HCT116 (cell line): ENCODE measurements at regions not wholly inside any gene's neighbourhood (a gene's known extent, or its start where the extent isn't known, plus 50 kb on each side); places are given as distances from the start of the nearest gene placed in this dataset.

Experiments used
- ATAC-seq: fragments of 200-7000 bp; cut with Tn5 transposase; 2 replicates; pipeline ENCODE4 v1.9.1; 2020; ENCODE audit warnings: mild to moderate bottlenecking, moderate library complexity
- BruUV-seq: library from RNA; stranded (reverse); fragments of 400-500 nt; replicated peaks from 2 replicates; lab custom pipeline; 2021; lab: Mats Ljungman, UMichigan
- CTCF ChIA-PET: fragments of 300-600 bp; sonication (Branson Sonifier 250); formaldehyde crosslinking; loops from one replicate; lab custom pipeline; 2021; ENCODE audit warnings: antibody characterized with exemption; lab: Charles Lee
- POLR2A ChIA-PET: fragments of 300-600, 350-600 bp; sonication (Branson Sonifier 250); formaldehyde crosslinking; loops from one replicate; lab custom pipeline; 2021; ENCODE audit warnings: antibody characterized with exemption; lab: Charles Lee
- RAD21 ChIA-PET, 2 experiments: fragments of 300-600 bp; sonication (Branson Sonifier 250); formaldehyde crosslinking; loops; one replicate each; lab custom pipeline; 2023; ENCODE audit warnings: low total read pairs in 2 of 2; ENCODE audit not compliant: uncharacterized antibody in 2 of 2, unreplicated experiment in 2 of 2, low non-redundant PET in 1 of 2; lab: Charles Lee
- DNase-seq: peaks from one replicate; pipeline ENCODE4 v3.0.0-alpha.2; 2010; ENCODE audit warnings: low read depth, low spot score
- H2AFZ ChIP-seq: fragments of 200-600 bp; shearing (Covaris generic), sonication (generic); 2 replicates; pipeline ENCODE4 v1.6.1; 2017; ENCODE audit warnings: low read depth, mixed run types, mixed read lengths, antibody characterized with exemption, low read length; ENCODE audit not compliant: poor library complexity, severe bottlenecking
- H3K27ac ChIP-seq: 2 replicates; pipeline ENCODE4 v1.5.1; 2012; ENCODE audit warnings: low read depth, low read length
- H3K27me3 ChIP-seq: fragments of 200-600 bp; sonication (generic); 2 replicates; pipeline ENCODE4 v1.6.1; 2016; ENCODE audit warnings: mixed run types, low read length, mixed read lengths; ENCODE audit not compliant: insufficient read depth
- H3K36me3 ChIP-seq, 2 experiments: fragments of 200-500 bp in 1 of 2; fragments of 200-600 bp in 1 of 2; sonication (Bioruptor generic) in 1 of 2; sonication (generic) in 1 of 2; 2 replicates each; pipeline versions ENCODE4 v1.5.1 to v1.6.1; 2014 to 2016; ENCODE audit warnings: low read length in 2 of 2, inconsistent platforms in 1 of 2, mixed read lengths in 1 of 2, mixed run types in 1 of 2; ENCODE audit not compliant: insufficient read depth in 2 of 2, control insufficient read depth in 1 of 2
- H3K4me1 ChIP-seq, 2 experiments: fragments of 200-600 bp in 1 of 2; sonication (generic) in 1 of 2; 2 replicates each; pipeline versions ENCODE4 v1.5.1 to v1.6.1; 2012 to 2017; ENCODE audit warnings: low read length in 2 of 2, inconsistent platforms in 1 of 2, mild to moderate bottlenecking in 1 of 2, mixed read lengths in 1 of 2, mixed run types in 1 of 2, moderate library complexity in 1 of 2; ENCODE audit not compliant: insufficient read depth in 2 of 2, control insufficient read depth in 1 of 2
- H3K4me2 ChIP-seq: fragments of 200-600 bp; sonication (generic); 2 replicates; pipeline ENCODE4 v1.6.1; 2017; ENCODE audit warnings: mixed run types, low read length, mixed read lengths
- H3K4me3 ChIP-seq, 2 experiments: fragments of 200-600 bp in 1 of 2; sonication (generic) in 1 of 2; replicated peaks in 1 of 2; 2 replicates each; pipeline ENCODE4 v1.5.1; 2011 to 2016; ENCODE audit warnings: low read length in 2 of 2, control low read depth in 1 of 2, low read depth in 1 of 2, mild to moderate bottlenecking in 1 of 2, mixed read lengths in 1 of 2, mixed run types in 1 of 2
- H3K79me2 ChIP-seq: fragments of 200-600 bp; sonication (generic); 2 replicates; pipeline ENCODE4 v1.6.1; 2017; ENCODE audit warnings: mild to moderate bottlenecking, mixed run types, low read length, moderate library complexity, mixed read lengths; ENCODE audit not compliant: insufficient read depth
- H3K9ac ChIP-seq: fragments of 200-600 bp; sonication (generic); 2 replicates; pipeline ENCODE4 v1.6.1; 2016; ENCODE audit warnings: low read length, mixed read lengths
- H3K9me2 ChIP-seq: fragments of 200-600 bp; sonication (generic), shearing (Covaris generic); 2 replicates; pipeline ENCODE4 v1.6.1; 2017; ENCODE audit warnings: mixed run types, mild to moderate bottlenecking, moderate library complexity; ENCODE audit not compliant: insufficient read depth
- H3K9me3 ChIP-seq, 2 experiments: fragments of 200-500 bp in 1 of 2; fragments of 200-600 bp in 1 of 2; sonication (Bioruptor generic) in 1 of 2; sonication (generic) in 1 of 2; 2 replicates each; pipeline ENCODE4 v1.6.1; 2014 to 2017; ENCODE audit warnings: low read length in 2 of 2, mixed read lengths in 2 of 2, inconsistent platforms in 1 of 2, low read depth in 1 of 2, mild to moderate bottlenecking in 1 of 2, mixed run types in 1 of 2, moderate library complexity in 1 of 2; ENCODE audit not compliant: control insufficient read depth in 1 of 2, insufficient read depth in 1 of 2
- H4K20me1 ChIP-seq: fragments of 200-600 bp; sonication (generic), shearing (Covaris generic); 2 replicates; pipeline ENCODE4 v1.6.1; 2017; ENCODE audit warnings: mixed run types, mild to moderate bottlenecking, moderate library complexity; ENCODE audit not compliant: insufficient read depth
- CBX3 ChIP-seq: IDR thresholded peaks from 2 replicates; pipeline ENCODE4 v1.6.1; 2012; ENCODE audit warnings: low read depth
- CEBPB ChIP-seq: IDR thresholded peaks from 2 replicates; pipeline ENCODE4 v1.6.1; 2012; ENCODE audit warnings: low read depth
- CTCF ChIP-seq, 3 experiments: fragments of 200-600 bp in 1 of 3; sonication (generic) in 1 of 3; IDR thresholded peaks in 2 of 3; conservative IDR thresholded peaks in 1 of 3; 2 replicates each; pipeline ENCODE4 v1.5.1; 2012 to 2017; ENCODE audit warnings: low read depth in 2 of 3, low read length in 2 of 3, antibody characterized with exemption in 1 of 3, borderline replicate concordance in 1 of 3, control low read depth in 1 of 3, mild to moderate bottlenecking in 1 of 3, mixed read lengths in 1 of 3, mixed run types in 1 of 3, moderate library complexity in 1 of 3; ENCODE audit not compliant: insufficient read depth in 1 of 3
- ELF1 ChIP-seq: IDR thresholded peaks from 2 replicates; pipeline ENCODE4 v1.6.1; 2012; ENCODE audit warnings: low read depth, borderline replicate concordance
- EZH2phosphoT487 ChIP-seq: fragments of 200-600 bp; IDR thresholded peaks from 2 replicates; pipeline ENCODE4 v1.6.1; 2018; ENCODE audit warnings: antibody characterized with exemption, borderline replicate concordance
- POLR2AphosphoS5 ChIP-seq: IDR thresholded peaks from 2 replicates; pipeline ENCODE4 v1.6.1; 2011; ENCODE audit warnings: mild to moderate bottlenecking, low read depth, low read length, moderate library complexity
- SIN3A ChIP-seq: IDR thresholded peaks from 2 replicates; pipeline ENCODE4 v1.6.1; 2012; ENCODE audit warnings: low read depth
- SP1 ChIP-seq: IDR thresholded peaks from 2 replicates; pipeline ENCODE4 v1.6.1; 2012; ENCODE audit warnings: low read depth
- TCF7L2 ChIP-seq: IDR thresholded peaks from 2 replicates; pipeline ENCODE4 v1.7.0; 2011; ENCODE audit warnings: borderline replicate concordance, inconsistent platforms; ENCODE audit not compliant: insufficient read depth, insufficient read length; ENCODE audit errors: extremely low read depth
- ZNF274 ChIP-seq: fragments of 200-500 bp; sonication (Bioruptor generic); IDR thresholded peaks from 2 replicates; pipeline ENCODE4 v1.6.1; 2014; ENCODE audit warnings: mild to moderate bottlenecking, low read depth, low read length, inconsistent platforms
- intact Hi-C: fragments of 100-400 bp; cut with micrococcal nuclease; formaldehyde crosslinking; loops from 2 replicates; pipeline ENCODE4 v1.10.0; 2022

DNA sequence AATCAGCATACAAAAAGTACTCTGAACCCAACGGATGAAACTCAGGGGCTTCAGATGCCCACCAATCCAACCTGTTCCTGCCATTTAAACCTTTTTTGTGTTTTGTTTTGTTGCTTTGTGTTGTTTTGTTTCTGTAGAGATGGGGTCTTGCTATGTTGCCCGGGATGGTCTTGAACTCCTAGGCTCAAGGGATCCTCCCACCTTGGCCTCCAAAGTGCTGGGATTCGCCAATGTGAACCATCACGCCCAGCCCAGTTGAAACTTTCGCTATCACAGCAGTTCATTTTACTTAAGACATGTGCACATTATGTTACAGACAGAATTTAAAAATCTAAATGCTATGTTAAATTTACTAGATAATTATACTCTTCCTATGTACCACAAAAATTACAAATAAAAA, 101.6 kb downstream of the SKIDA1 start:
- TF ChIP-seq SIN3A = no peak
- no peak for TF ChIP-seq CEBPB
- TF ChIP-seq EZH2phosphoT487 = no peak
- TF ChIP-seq SP1 = no peak
- TF ChIP-seq CBX3 = no peak

DNA sequence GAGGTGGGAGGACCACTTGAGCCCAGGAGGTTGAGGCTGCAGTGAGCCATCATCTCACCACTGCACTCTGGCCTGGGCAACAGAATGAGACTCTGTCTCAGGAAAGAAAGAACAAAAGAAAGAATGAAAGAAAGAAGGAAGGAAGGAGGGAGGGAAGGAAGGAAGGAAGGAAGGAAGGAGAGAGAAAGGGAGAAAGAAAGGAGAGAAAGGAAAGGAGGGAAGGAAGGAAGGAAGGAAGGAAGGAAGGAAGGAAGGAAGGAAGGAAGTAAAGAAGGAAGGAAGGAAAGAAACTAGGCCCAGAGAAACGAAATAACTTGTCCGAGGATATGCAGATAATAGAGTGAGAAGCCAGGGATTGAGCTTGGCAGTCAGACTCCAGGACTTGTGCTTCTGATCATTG, 102.1 kb downstream of the SKIDA1 start:
- ChIA-PET CTCF (no interaction called here), POLR2A (no interaction called here), RAD21 (no interaction called here)
- H3K9me2 ChIP-seq = no peaks in the 10 kb centered on the region
- DNase-seq = no peak
- no peak overlapping the region for H2AFZ ChIP-seq
- TF ChIP-seq SIN3A (no peak), CBX3 (no peak), CTCF (IDR thresholded peaks at IDR 0.05 in 2 of 3, conservative IDR thresholded peaks at IDR 0.05 in 1 of 3; ENCODE audit: borderline replicate concordance in 1 of 3, insufficient read depth in 1 of 3, low read depth in 2 of 3, low read length in 2 of 3) (no peak), ZNF274 (no peak), POLR2AphosphoS5 (no peak), SP1 (no peak), TCF7L2 (no peak), CEBPB (no peak), ELF1 (no peak)
- BruUV-seq = no TSS peak
- ATAC-seq = no peak
- H3K9ac ChIP-seq = no peak overlapping the region
- H3K27ac ChIP-seq = no peak overlapping the region
- H3K79me2 ChIP-seq = no peaks in the 10 kb centered on the region
- peaks cover 7 to 26% of the 10 kb centered on the region in 2 experiments for H3K4me1 ChIP-seq
- no peaks in the 10 kb centered on the region for H3K36me3 ChIP-seq
- H3K9me3 ChIP-seq = no peaks in the 10 kb centered on the region
- H3K27me3 ChIP-seq = no peaks in the 10 kb centered on the region
- intact Hi-C loops = no loop called here
- H4K20me1 ChIP-seq = no peaks in the 10 kb centered on the region
- H3K4me3 ChIP-seq = no peak overlapping the region
- no peak overlapping the region for H3K4me2 ChIP-seq

More for the DNA sequence above, 101.6 kb downstream of the SKIDA1 start:
- ATAC-seq = no peak
- H3K36me3 ChIP-seq = no peaks in the 10 kb centered on the region
- ChIA-PET POLR2A (no interaction called here), RAD21 (no interaction called here), CTCF (no interaction called here)
- no peak for DNase-seq
- no peak overlapping the region for H2AFZ ChIP-seq
- no peak overlapping the region for H3K27ac ChIP-seq
- no peaks in the 10 kb centered on the region for H3K27me3 ChIP-seq
- no peaks in the 10 kb centered on the region for H3K79me2 ChIP-seq
- H3K4me2 ChIP-seq = no peak overlapping the region
- no peaks in the 10 kb centered on the region for H4K20me1 ChIP-seq
- H3K9me2 ChIP-seq = no peaks in the 10 kb centered on the region
- H3K9me3 ChIP-seq = no peaks in the 10 kb centered on the region
- BruUV-seq = no TSS peak
- H3K4me3 ChIP-seq = no peak overlapping the region
- peaks cover 7 to 23% of the 10 kb centered on the region in 2 experiments for H3K4me1 ChIP-seq
- H3K9ac ChIP-seq = no peak overlapping the region
- intact Hi-C loops = no loop called here
